Activated T-helper 1 cell treated with anti-CD3 and anti-CD28 coated beads, Interleukin-12 subunit alpha, Interleukin-12 subunit beta, Interleukin-2, Interleukin-4 antibody, amounts not matched to agents 30 ng/mL and 10 ng/mL and 1 ng/mL, durations not matched to agents 14 hours and 24 hours and 36 hours (primary cell): ENCODE measurements at regions not wholly inside any gene's neighbourhood (a gene's known extent, or its start where the extent isn't known, plus 50 kb on each side); places are given as distances from the start of the nearest gene placed in this dataset.
"Not testable (repeated sequence)": the region's sequence is repeated elsewhere in the genome, so short reads cannot be mapped to it uniquely, and the experiment has no call there.

Source experiments
- DNase-seq: peaks from one replicate; pipeline ENCODE4 v3.0.0; 2021; ENCODE audit warnings: low spot score
- H3K27ac Mint-ChIP-seq: one replicate; pipeline ENCODE4 v1.8.0; 2021; ENCODE audit warnings: mild to moderate bottlenecking, mixed read lengths
- H3K27me3 Mint-ChIP-seq: one replicate; pipeline ENCODE4 v1.8.0; 2022; ENCODE audit warnings: mild to moderate bottlenecking, moderate library complexity, mixed read lengths; ENCODE audit not compliant: insufficient read depth
- H3K36me3 Mint-ChIP-seq: one replicate; pipeline ENCODE4 v1.8.0; 2021; ENCODE audit warnings: low read depth, mixed read lengths
- H3K4me1 Mint-ChIP-seq: one replicate; pipeline ENCODE4 v1.8.0; 2021; ENCODE audit warnings: low read depth, mixed read lengths
- H3K4me3 Mint-ChIP-seq: one replicate; pipeline ENCODE4 v1.8.0; 2021; ENCODE audit warnings: mild to moderate bottlenecking, moderate library complexity, mixed read lengths
- H3K9me3 Mint-ChIP-seq: one replicate; pipeline ENCODE4 v1.8.0; 2021; ENCODE audit warnings: mixed read lengths
- intact Hi-C: fragments of 100-400 bp; cut with micrococcal nuclease; formaldehyde crosslinking; loops from one replicate; pipeline ENCODE4 v1.15.1; 2024

GRCh38 chr9:7520396-7520795, 279.2 kb downstream of the DMAC1 start:
- intact Hi-C loops, result no loop called here
- H3K27ac Mint-ChIP-seq, result no peak overlapping the region
- H3K4me3 Mint-ChIP-seq, result no peak overlapping the region
- no peaks in the 10 kb centered on the region for H3K4me1 Mint-ChIP-seq
- H3K9me3 Mint-ChIP-seq, result no peaks in the 10 kb centered on the region
- no peaks in the 10 kb centered on the region for H3K36me3 Mint-ChIP-seq
- DNase-seq, result no peak
- peaks cover 3% of the 10 kb centered on the region for H3K27me3 Mint-ChIP-seq

DNA sequence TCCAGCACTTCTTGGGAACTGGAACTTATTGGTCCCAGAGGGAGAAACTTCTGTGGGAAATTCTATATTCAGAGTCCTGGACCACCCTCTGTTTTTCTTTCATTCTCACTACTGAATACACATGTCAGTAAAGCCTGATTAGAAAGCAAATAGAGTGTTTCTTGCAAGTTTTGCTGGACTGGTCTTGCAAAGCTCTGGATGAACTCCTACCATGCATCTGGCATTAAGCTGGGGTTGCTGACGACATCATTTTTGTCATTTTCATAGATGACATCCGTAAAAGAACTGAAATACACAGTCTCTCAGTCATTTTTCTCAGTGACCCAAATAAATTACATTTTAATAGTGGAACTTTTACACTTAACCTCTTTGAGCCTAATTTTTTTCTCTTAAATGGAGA, 283.2 kb downstream of the DMAC1 start:
- Mint-ChIP-seq H3K27ac (no peak overlapping the region), H3K36me3 (no peaks in the 10 kb centered on the region), H3K9me3 (no peaks in the 10 kb centered on the region), H3K27me3 (peaks cover 8% of the 10 kb centered on the region), H3K4me1 (no peaks in the 10 kb centered on the region), H3K4me3 (no peak overlapping the region)
- intact Hi-C loops, result no loop called here
- no peak for DNase-seq

GRCh38 chr9:7510199-7510598, 289.4 kb downstream of the DMAC1 start:
- H3K27ac Mint-ChIP-seq, result no peak overlapping the region
- no peaks in the 10 kb centered on the region for H3K4me1 Mint-ChIP-seq
- no peaks in the 10 kb centered on the region for H3K36me3 Mint-ChIP-seq
- intact Hi-C loops, result no loop called here
- no peak overlapping the region for H3K4me3 Mint-ChIP-seq
- H3K27me3 Mint-ChIP-seq, result peaks cover 4% of the 10 kb centered on the region
- H3K9me3 Mint-ChIP-seq, result no peaks in the 10 kb centered on the region
- DNase-seq, result no peak

DNA sequence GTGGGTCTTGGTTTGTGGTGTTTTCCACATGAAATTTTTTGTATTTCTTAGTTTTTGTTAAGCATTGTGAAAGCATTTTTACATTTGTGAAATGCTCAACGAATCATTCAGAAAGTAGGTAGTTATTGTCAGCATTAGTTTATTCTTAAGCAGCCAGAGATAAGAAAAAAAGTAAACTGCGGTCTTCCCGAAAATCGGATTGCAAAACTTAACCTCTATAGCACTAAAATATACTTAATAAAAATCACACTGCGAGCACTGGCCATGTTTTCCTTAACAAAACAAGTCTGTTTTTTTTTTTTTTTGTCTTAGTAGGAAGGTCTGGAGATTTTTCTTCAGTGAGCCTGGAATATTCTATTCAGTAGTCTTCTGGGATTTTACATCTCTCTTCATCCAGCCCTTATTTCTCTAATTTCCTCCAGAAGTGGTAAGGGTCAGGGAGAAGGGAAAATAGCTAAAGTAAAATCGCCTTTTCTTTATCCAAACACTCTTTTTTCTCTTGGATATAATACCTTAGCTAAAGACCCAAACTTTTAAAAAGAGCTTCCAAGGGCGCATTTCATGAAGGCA, 289.9 kb downstream of the DMAC1 start:
- intact Hi-C loops, result no loop called here
- Mint-ChIP-seq H3K9me3 (no peaks in the 10 kb centered on the region), H3K4me3 (no peak overlapping the region), H3K4me1 (no peaks in the 10 kb centered on the region), H3K36me3 (no peaks in the 10 kb centered on the region), H3K27me3 (peaks cover 4% of the 10 kb centered on the region), H3K27ac (no peak overlapping the region)
- no peak for DNase-seq

GRCh38 chr9:7508516-7508915, 291.1 kb downstream of the DMAC1 start:
- no peak overlapping the region for H3K27ac Mint-ChIP-seq
- H3K4me3 Mint-ChIP-seq, result no peak overlapping the region
- intact Hi-C loops, result no loop called here
- no peaks in the 10 kb centered on the region for H3K4me1 Mint-ChIP-seq
- no peaks in the 10 kb centered on the region for H3K36me3 Mint-ChIP-seq
- H3K9me3 Mint-ChIP-seq, result no peaks in the 10 kb centered on the region
- peaks cover 3% of the 10 kb centered on the region for H3K27me3 Mint-ChIP-seq
- no peak for DNase-seq

DNA sequence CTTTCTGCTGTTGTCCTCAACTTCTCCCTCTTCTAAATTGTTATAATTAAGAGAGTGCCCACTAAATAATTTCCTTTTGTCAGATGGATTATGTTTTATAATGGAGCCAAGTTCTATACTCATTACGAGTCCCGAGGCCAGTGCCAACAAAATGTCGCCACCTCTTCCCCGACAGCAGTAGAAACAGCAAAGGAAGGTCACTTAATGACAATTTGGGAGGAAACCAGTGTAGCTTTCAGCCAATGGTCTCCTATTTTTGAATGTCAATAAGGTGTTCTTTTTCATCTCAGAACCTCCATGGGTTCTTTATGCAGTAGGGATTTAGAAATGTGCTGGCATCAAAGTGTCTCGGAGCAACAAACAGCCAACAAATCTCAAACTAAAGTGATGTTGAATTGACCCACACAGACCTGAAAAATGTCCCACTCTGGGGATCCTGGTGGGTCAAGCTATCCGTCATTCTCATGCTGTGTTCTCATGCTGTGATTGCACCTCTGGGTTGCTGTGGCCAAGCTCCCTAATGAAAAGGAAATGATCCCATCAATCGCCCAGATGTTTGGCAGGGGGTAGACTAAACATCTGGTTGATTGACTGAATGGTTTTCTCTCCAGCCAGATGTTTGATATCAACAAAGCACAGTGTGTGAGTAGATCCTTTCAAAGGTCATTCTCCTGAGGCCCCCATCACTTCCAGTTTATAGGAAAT, 291.9 kb downstream of the DMAC1 start:
- Mint-ChIP-seq H3K4me3 (no peak overlapping the region), H3K27ac (no peak overlapping the region), H3K9me3 (no peaks in the 10 kb centered on the region), H3K36me3 (no peaks in the 10 kb centered on the region), H3K4me1 (no peaks in the 10 kb centered on the region), H3K27me3 (peaks cover 3% of the 10 kb centered on the region)
- DNase-seq, result no peak
- intact Hi-C loops, result no loop called here

GRCh38 chr9:7507026-7507425, 292.6 kb downstream of the DMAC1 start:
- H3K4me1 Mint-ChIP-seq, result no peaks in the 10 kb centered on the region
- no peak overlapping the region for H3K27ac Mint-ChIP-seq
- DNase-seq, result no peak
- H3K9me3 Mint-ChIP-seq, result no peaks in the 10 kb centered on the region
- peaks cover 3% of the 10 kb centered on the region for H3K27me3 Mint-ChIP-seq
- H3K4me3 Mint-ChIP-seq, result no peak overlapping the region
- intact Hi-C loops, result no loop called here
- H3K36me3 Mint-ChIP-seq, result no peaks in the 10 kb centered on the region

GRCh38 chr9:7500521-7500920, 299.1 kb downstream of the DMAC1 start:
- DNase-seq, result no peak
- Mint-ChIP-seq H3K36me3 (no peaks in the 10 kb centered on the region), H3K27ac (no peak overlapping the region), H3K4me3 (no peak overlapping the region), H3K27me3 (peaks cover 8% of the 10 kb centered on the region), H3K9me3 (no peaks in the 10 kb centered on the region), H3K4me1 (no peaks in the 10 kb centered on the region)
- intact Hi-C loops, result no loop called here

DNA sequence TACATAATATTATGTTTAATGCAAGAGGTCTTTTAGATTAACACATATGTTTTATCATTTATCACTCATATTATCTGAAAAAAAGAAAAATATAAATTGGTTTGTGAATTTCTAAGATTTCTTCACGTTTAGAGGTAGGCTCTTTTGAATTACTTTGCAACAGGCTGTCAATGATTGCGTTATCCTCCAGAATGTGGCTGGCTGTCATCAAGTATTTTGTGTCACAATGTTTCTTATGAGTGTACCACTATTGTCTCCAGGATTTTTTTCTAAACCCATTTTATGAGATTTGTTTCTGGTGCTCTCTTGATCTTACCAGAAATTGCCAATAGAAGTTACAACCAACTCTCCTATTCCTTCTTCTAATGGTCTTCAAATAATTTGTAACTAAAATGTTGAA, 307.9 kb downstream of the DMAC1 start:
- H3K27ac Mint-ChIP-seq, result no peak overlapping the region
- H3K4me1 Mint-ChIP-seq, result no peaks in the 10 kb centered on the region
- intact Hi-C loops, result no loop called here
- H3K9me3 Mint-ChIP-seq, result no peaks in the 10 kb centered on the region
- H3K36me3 Mint-ChIP-seq, result no peaks in the 10 kb centered on the region
- peaks cover 11% of the 10 kb centered on the region for H3K27me3 Mint-ChIP-seq
- no peak overlapping the region for H3K4me3 Mint-ChIP-seq
- no peak for DNase-seq

GRCh38 chr9:7490317-7491108, 309.1 kb downstream of the DMAC1 start:
- H3K36me3 Mint-ChIP-seq, result no peaks in the 10 kb centered on the region
- no peak for DNase-seq
- H3K4me1 Mint-ChIP-seq, result no peaks in the 10 kb centered on the region
- peaks cover 8% of the 10 kb centered on the region for H3K27me3 Mint-ChIP-seq
- no peaks in the 10 kb centered on the region for H3K9me3 Mint-ChIP-seq
- intact Hi-C loops, result no loop called here
- no peak overlapping the region for H3K27ac Mint-ChIP-seq
- H3K4me3 Mint-ChIP-seq, result no peak overlapping the region

- peaks cover 8% of the 10 kb centered on the region for H3K27me3 Mint-ChIP-seq
- H3K4me3 Mint-ChIP-seq, result no peak overlapping the region
- H3K27ac Mint-ChIP-seq, result no peak overlapping the region
- intact Hi-C loops, result no loop called here
- DNase-seq, result no peak
- H3K36me3 Mint-ChIP-seq, result no peaks in the 10 kb centered on the region
- H3K4me1 Mint-ChIP-seq, result no peaks in the 10 kb centered on the region
- H3K9me3 Mint-ChIP-seq, result no peaks in the 10 kb centered on the region
Observed at GRCh38 chr9:7489036-7489435, 310.5 kb downstream of the DMAC1 start.

GRCh38 chr9:7484014-7484413, 315.6 kb downstream of the DMAC1 start:
- DNase-seq, H3K4me3 Mint-ChIP-seq, H3K27ac Mint-ChIP-seq, H3K27me3 Mint-ChIP-seq, intact Hi-C loops, H3K36me3 Mint-ChIP-seq, H3K9me3 Mint-ChIP-seq, H3K4me1 Mint-ChIP-seq: not testable (repeated sequence)

- no peak for DNase-seq
- intact Hi-C loops, result no loop called here
- Mint-ChIP-seq H3K9me3 (no peaks in the 10 kb centered on the region), H3K36me3 (no peaks in the 10 kb centered on the region), H3K27me3 (peaks cover 2% of the 10 kb centered on the region), H3K4me3 (no peak overlapping the region), H3K27ac (no peak overlapping the region), H3K4me1 (no peaks in the 10 kb centered on the region)
Observed at GRCh38 chr9:7481570-7481969, 318.0 kb downstream of the DMAC1 start.
